ENCODE measurements at regions not wholly inside any gene's neighbourhood (a gene's known extent, or its start where the extent isn't known, plus 50 kb on each side); places are given as distances from the start of the nearest gene placed in this dataset.
A peak's percentile ranks its signal among the peaks of the same experiment; 100 is the strongest.

DNA sequence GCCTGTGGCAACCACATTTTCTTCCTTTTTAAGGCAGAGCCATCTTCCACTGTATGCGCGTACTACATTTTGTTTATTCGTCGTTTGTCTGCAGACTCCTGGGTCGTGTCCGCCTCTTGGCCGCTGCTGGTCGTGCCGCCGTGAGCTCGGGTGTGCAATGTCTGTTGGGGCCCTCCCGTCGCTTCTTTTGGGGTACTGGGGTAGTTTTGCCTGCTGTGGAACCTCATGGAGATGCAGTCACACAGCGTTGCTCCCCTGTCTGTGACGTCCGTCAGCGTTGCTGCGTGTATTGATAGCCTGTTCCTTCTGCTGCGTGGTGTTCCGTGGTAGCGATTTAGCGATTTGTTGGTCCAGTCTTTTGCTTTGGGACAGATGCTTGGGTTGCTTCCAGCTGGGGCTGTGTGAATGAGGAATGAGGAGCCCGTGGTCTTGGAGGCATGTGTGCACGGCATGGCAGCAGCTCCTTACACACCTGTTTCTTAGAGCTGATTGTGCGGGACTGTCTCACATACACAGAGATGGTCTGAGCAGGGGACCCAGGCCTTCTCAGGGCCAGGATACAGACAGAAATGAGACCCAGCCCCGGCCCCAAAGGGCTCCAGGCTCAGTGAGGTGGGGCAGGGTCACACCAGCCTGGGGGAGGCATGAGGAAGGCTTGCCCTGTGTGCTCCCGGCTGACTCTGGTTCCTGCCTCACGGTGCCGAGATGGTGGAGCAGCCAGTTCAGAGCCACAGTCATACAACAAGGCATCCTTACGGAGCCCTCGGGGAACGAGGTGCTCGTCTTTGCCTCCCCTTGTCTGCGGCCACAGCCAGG is 78.4 kb upstream of the GSE1 start:
- TF ChIP-seq, protein P1, sequence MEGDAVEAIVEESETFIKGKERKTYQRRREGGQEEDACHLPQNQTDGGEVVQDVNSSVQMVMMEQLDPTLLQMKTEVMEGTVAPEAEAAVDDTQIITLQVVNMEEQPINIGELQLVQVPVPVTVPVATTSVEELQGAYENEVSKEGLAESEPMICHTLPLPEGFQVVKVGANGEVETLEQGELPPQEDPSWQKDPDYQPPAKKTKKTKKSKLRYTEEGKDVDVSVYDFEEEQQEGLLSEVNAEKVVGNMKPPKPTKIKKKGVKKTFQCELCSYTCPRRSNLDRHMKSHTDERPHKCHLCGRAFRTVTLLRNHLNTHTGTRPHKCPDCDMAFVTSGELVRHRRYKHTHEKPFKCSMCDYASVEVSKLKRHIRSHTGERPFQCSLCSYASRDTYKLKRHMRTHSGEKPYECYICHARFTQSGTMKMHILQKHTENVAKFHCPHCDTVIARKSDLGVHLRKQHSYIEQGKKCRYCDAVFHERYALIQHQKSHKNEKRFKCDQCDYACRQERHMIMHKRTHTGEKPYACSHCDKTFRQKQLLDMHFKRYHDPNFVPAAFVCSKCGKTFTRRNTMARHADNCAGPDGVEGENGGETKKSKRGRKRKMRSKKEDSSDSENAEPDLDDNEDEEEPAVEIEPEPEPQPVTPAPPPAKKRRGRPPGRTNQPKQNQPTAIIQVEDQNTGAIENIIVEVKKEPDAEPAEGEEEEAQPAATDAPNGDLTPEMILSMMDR (IDR thresholded peaks at IDR 0.05) = no peak
- TF ChIP-seq POLR2A (IDR thresholded peaks at IDR 0.05) (no peak), EP300 (IDR thresholded peaks at IDR 0.05) (no peak), POLR2AphosphoS5 (IDR thresholded peaks at IDR 0.05) (no peak)
- H3K27ac ChIP-seq = peak overlapping the region in 3 of 5 donors; percentile 47 to 65 (median 47)
- intact Hi-C loops (cut with DNase I; ENCODE audit: low total_unique reads) = no loop called here
- H3K9me3 ChIP-seq = peaks cover 0 to 5% (median 2%) of the 10 kb centered on the region in 4 donors
- H3K36me3 ChIP-seq = no peaks in the 10 kb centered on the region
- H3K4me1 ChIP-seq = peaks cover 20 to 41% (median 34%) of the 10 kb centered on the region in 4 donors
- no peak overlapping the region for H3K4me3 ChIP-seq
- WGBS, 5 donors = 76 to 88% (median 82%) methylated on average over 24 to 34 of the region's 34 CpGs
- H3K27me3 ChIP-seq = no peaks in the 10 kb centered on the region
- peak in 1 of 2 donors; percentile 40 for DNase-seq

DNA sequence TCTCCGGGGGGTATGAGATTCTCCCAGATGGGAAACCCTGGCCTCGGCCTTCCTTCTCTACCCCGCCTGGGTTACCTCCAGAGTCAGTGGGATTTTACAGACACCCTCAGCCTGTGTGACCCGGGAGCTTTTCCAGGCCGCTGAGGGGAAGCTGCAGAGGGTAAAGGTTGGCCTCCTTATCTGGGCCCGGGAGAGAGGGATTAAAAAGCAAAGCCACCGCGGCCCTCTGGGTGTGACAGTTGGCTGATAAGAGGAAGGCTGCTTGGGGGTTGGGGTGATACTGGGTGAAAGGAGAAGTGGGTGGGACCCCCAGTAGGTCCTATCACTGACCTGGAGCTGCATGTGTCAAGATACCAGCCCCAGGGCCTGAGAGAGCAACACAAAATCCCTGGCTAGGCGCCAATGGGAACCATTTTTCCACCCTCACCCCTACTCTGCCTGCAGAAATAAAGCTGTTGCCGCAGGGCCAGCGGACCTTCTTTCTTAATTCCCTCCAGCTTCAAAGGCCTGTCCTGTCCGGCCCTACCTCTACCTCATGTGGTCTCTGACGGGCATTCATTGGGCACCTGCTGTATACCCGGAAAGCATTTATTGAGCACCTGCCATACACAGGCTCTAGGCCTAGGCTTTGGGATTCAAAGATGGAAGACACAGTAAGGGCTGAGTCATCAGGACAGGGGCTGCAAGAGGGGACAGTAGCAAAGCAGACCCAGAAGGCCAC is 77.6 kb upstream of the GSE1 start:
- peak; percentile 42 to 83 for DNase-seq
- Histone ChIP-seq H3K4me1 (peaks cover 20 to 41% (median 34%) of the 10 kb centered on the region in 4 donors), H3K9me3 (peaks cover 0 to 11% (median 7%) of the 10 kb centered on the region in 4 donors), H3K36me3 (no peaks in the 10 kb centered on the region), H3K27me3 (no peaks in the 10 kb centered on the region), H3K4me3 (no peak overlapping the region), H3K27ac (peak overlapping the region in 4 of 5 donors; percentile 33 to 65 (median 47))
- 40 to 53% (median 43%) methylated on average over 12 to 14 of the region's 14 CpGs for WGBS, 5 donors
- intact Hi-C loops (cut with DNase I; ENCODE audit: low total_unique reads) = no loop called here
- TF ChIP-seq, protein P1 (IDR thresholded peaks at IDR 0.05) = no peak
- TF ChIP-seq EP300 (IDR thresholded peaks at IDR 0.05) (no peak), POLR2AphosphoS5 (IDR thresholded peaks at IDR 0.05) (no peak), POLR2A (IDR thresholded peaks at IDR 0.05) (no peak)

DNA sequence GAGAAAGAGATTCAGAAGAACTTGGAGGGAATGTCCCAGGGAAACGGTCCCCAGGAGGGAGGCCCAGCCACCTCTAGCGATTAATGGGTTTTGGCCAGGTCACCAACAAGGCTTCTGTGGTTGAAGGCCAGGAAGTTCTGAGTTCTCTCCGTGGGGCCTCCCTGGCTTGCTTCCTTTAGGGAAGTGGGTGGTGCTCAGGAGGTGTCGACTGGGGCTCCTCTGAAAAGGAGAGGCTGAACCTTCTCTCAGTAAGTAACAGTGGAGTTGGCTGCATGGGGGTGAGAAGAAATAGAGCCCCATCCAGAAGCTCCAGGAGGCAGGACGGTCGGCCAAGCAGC is 77.1 kb upstream of the GSE1 start:
- Histone ChIP-seq H3K36me3 (no peaks in the 10 kb centered on the region), H3K4me3 (no peak overlapping the region), H3K27ac (peak overlapping the region; percentile 1 to 65 (median 33)), H3K4me1 (peaks cover 20 to 41% (median 34%) of the 10 kb centered on the region in 4 donors), H3K9me3 (peaks cover 0 to 11% (median 7%) of the 10 kb centered on the region in 4 donors), H3K27me3 (no peaks in the 10 kb centered on the region)
- WGBS, 5 donors = 10 to 29% (median 22%) methylated on average over 6 of the region's 6 CpGs
- intact Hi-C loops (cut with DNase I; ENCODE audit: low total_unique reads) = no loop called here
- TF ChIP-seq, protein P1 (IDR thresholded peaks at IDR 0.05) = no peak
- TF ChIP-seq POLR2AphosphoS5 (IDR thresholded peaks at IDR 0.05) (peak in 1 of 3 donors; percentile 6), POLR2A (IDR thresholded peaks at IDR 0.05) (no peak)
- peak; percentile 71 to 74 for DNase-seq

DNA sequence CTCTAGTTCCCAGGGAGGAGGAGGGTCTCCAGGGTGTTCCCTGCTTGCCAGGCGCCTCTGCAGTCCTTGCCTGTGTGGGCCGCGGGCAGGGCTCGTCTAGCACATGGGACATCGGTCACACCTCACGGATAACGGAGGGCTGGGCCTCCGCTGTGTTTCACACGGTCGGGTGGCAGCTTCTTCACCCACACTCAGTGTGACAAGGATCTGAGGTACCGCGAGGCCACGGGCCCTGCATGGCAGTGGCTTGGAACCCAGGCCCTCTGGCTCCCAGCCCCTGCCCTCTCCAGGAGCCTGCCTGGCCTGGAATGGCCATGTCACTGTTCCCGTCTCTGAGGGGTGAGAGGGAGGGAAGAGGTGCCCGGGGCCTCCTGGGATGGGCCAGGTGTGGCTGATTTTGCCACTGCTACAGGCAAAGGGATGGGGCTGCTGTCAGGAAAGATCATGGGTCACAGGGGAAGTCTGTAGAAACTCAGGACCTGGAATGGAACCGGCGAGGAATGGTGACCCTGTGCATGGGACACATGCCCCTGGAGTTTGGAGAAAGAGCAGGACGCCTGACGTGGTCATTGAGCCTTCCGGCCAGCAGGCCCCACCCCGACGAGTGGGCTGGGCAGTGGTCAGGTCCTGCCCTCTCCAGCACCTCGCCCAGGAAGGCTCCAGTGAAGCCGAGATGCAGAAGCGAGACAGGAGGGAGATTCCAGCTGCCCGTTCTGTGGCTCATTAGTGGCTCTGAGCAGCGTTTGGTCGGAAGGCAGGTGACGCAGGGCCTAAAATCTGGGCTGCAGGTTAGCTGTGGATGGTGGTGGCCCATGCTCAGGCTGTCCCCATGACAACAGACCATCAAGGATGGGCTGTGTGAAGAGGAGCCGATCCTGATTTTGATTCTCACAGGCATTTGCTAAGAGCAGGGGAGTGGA is 76.5 kb upstream of the GSE1 start:
- TF ChIP-seq POLR2AphosphoS5 (IDR thresholded peaks at IDR 0.05) = no peak
- no peak for TF ChIP-seq EP300 (IDR thresholded peaks at IDR 0.05)
- TF ChIP-seq, protein P1 (IDR thresholded peaks at IDR 0.05) = no peak
- TF ChIP-seq POLR2A (IDR thresholded peaks at IDR 0.05) = no peak

More for the DNA sequence above, 76.5 kb upstream of the GSE1 start:
- H3K4me1 ChIP-seq = peaks cover 20 to 45% (median 35%) of the 10 kb centered on the region in 4 donors
- H3K36me3 ChIP-seq = no peaks in the 10 kb centered on the region
- peak in 1 of 2 donors; percentile 46 for DNase-seq
- intact Hi-C loops (cut with DNase I; ENCODE audit: low total_unique reads) = no loop called here
- no peak overlapping the region for H3K4me3 ChIP-seq
- no peaks in the 10 kb centered on the region for H3K27me3 ChIP-seq
- H3K27ac ChIP-seq = peak overlapping the region; percentile 1 to 65 (median 33)
- 61 to 69% (median 64%) methylated on average over 22 to 30 of the region's 30 CpGs for WGBS, 5 donors
- peaks cover 0 to 11% (median 7%) of the 10 kb centered on the region in 4 donors for H3K9me3 ChIP-seq
